GM23338 (cell line): ENCODE measurements at regions not wholly inside any gene's neighbourhood (a gene's known extent, or its start where the extent isn't known, plus 50 kb on each side); places are given as distances from the start of the nearest gene placed in this dataset.

Experiments used
- ATAC-seq: fragments of 200-7000 bp; cut with Tn5 transposase; 3 replicates; pipeline ENCODE4 v1.9.1; 2020
- DNase-seq: peaks from one replicate; pipeline ENCODE4 v3.0.0-alpha.2; 2015; ENCODE audit warnings: low spot score
- H2AFZ ChIP-seq: fragments of 200-600 bp; sonication (generic); 2 replicates; pipeline ENCODE4 v1.8.0; 2016; ENCODE audit warnings: antibody characterized with exemption, mild to moderate bottlenecking, moderate library complexity
- H3F3A ChIP-seq: fragments of 200-600 bp; sonication (generic); replicated peaks from 2 replicates; pipeline ENCODE4 v1.8.0; 2017; ENCODE audit warnings: antibody characterized with exemption, mixed run types, low read depth
- H3K27ac ChIP-seq: fragments of 200-600 bp; sonication (generic); 2 replicates; pipeline ENCODE4 v1.6.1; 2016; ENCODE audit warnings: low read depth
- H3K27me3 ChIP-seq: fragments of 200-600 bp; sonication (generic); 2 replicates; pipeline ENCODE4 v1.8.0; 2016; ENCODE audit warnings: mild to moderate bottlenecking, mixed run types, moderate library complexity; ENCODE audit not compliant: insufficient read depth
- H3K36me3 ChIP-seq: fragments of 200-600 bp; sonication (generic); 2 replicates; pipeline ENCODE4 v1.8.0; 2016; ENCODE audit warnings: mild to moderate bottlenecking; ENCODE audit not compliant: insufficient read depth
- H3K4me1 ChIP-seq: fragments of 200-600 bp; sonication (generic); 2 replicates; pipeline ENCODE4 v1.8.0; 2016; ENCODE audit warnings: mild to moderate bottlenecking, moderate library complexity; ENCODE audit not compliant: insufficient read depth
- H3K4me2 ChIP-seq: fragments of 200-600 bp; sonication (generic); 2 replicates; pipeline ENCODE4 v1.7.1; 2017; ENCODE audit warnings: mixed run types
- H3K4me3 ChIP-seq: fragments of 200-600 bp; sonication (generic); 2 replicates; pipeline ENCODE4 v1.6.1; 2016; ENCODE audit warnings: mixed run types
- H3K79me2 ChIP-seq: fragments of 200-600 bp; sonication (generic); replicated peaks from 2 replicates; pipeline ENCODE4 v1.8.0; 2017; ENCODE audit warnings: mild to moderate bottlenecking; ENCODE audit not compliant: insufficient read depth
- H3K9me2 ChIP-seq: fragments of 200-600 bp; sonication (generic); 2 replicates; pipeline ENCODE4 v1.8.0; 2017; ENCODE audit not compliant: insufficient read depth
- H4K20me1 ChIP-seq: fragments of 200-600 bp; sonication (generic); replicated peaks from 2 replicates; pipeline ENCODE4 v1.8.0; 2017; ENCODE audit warnings: mild to moderate bottlenecking; ENCODE audit not compliant: insufficient read depth
- H3K27ac Mint-ChIP-seq: 2 replicates; pipeline ENCODE4 v1.8.0; 2020; ENCODE audit warnings: inconsistent platforms, mild to moderate bottlenecking, moderate library complexity, mixed read lengths
- H3K27me3 Mint-ChIP-seq: 3 replicates; pipeline ENCODE4 v1.8.0; 2022; ENCODE audit warnings: low read depth, mild to moderate bottlenecking, moderate library complexity, mixed read lengths, inconsistent platforms; ENCODE audit not compliant: insufficient read depth, poor library complexity
- H3K36me3 Mint-ChIP-seq: 3 replicates; pipeline ENCODE4 v1.8.0; 2021; ENCODE audit warnings: low read depth, mild to moderate bottlenecking, inconsistent platforms, moderate library complexity, mixed read lengths
- H3K4me1 Mint-ChIP-seq: 3 replicates; pipeline ENCODE4 v1.8.0; 2020; ENCODE audit warnings: mild to moderate bottlenecking, inconsistent platforms, mixed read lengths
- H3K4me3 Mint-ChIP-seq: 3 replicates; pipeline ENCODE4 v1.8.0; 2021; ENCODE audit warnings: moderate library complexity, mild to moderate bottlenecking, inconsistent platforms, mixed read lengths
- H3K9me3 Mint-ChIP-seq: 3 replicates; pipeline ENCODE4 v1.8.0; 2020; ENCODE audit warnings: moderate library complexity, mild to moderate bottlenecking, inconsistent platforms, mixed read lengths
- CREB1 ChIP-seq: fragments of 250-450 bp; sonication (Bioruptor Pico); IDR thresholded peaks from 2 replicates; pipeline ENCODE4 v1.5.0; 2020; ENCODE audit warnings: low read depth, mild to moderate bottlenecking, moderate library complexity
- CTCF ChIP-seq, 2 experiments: fragments of 200-600 bp in 1 of 2; sonication (generic) in 1 of 2; conservative IDR thresholded peaks; 2 replicates each; pipeline versions ENCODE4 v1.5.1 to v1.6.1; 2016 to 2017; ENCODE audit warnings: antibody characterized with exemption in 2 of 2, low read depth in 2 of 2, mild to moderate bottlenecking in 2 of 2, moderate library complexity in 1 of 2
- EZH2 ChIP-seq: fragments of 200-600 bp; sonication (generic); IDR thresholded peaks from one replicate; pipeline ENCODE4 v1.8.0; 2017; ENCODE audit warnings: antibody characterized with exemption, mild to moderate bottlenecking, low read depth; ENCODE audit not compliant: unreplicated experiment
- EZH2phosphoT487 ChIP-seq: fragments of 200-600 bp; sonication (generic); IDR thresholded peaks from one replicate; pipeline ENCODE4 v1.8.1; 2018; ENCODE audit warnings: antibody characterized with exemption; ENCODE audit not compliant: unreplicated experiment
- JUNB ChIP-seq: IDR thresholded peaks from one replicate; pipeline ENCODE4 v1.6.1; 2016; ENCODE audit warnings: antibody characterized with exemption; ENCODE audit not compliant: unreplicated experiment
- NANOG ChIP-seq: IDR thresholded peaks from 2 replicates; pipeline ENCODE4 v1.6.1; 2016; ENCODE audit warnings: antibody characterized with exemption, borderline replicate concordance
- POLR2AphosphoS5 ChIP-seq: IDR thresholded peaks from 2 replicates; pipeline ENCODE4 v1.6.1; 2016; ENCODE audit warnings: antibody characterized with exemption, low read depth
- REST ChIP-seq: IDR thresholded peaks from one replicate; pipeline ENCODE4 v1.6.1; 2018; ENCODE audit warnings: antibody characterized with exemption; ENCODE audit not compliant: unreplicated experiment
- STAT1 ChIP-seq: IDR thresholded peaks from one replicate; pipeline ENCODE4 v1.6.1; 2016; ENCODE audit warnings: antibody characterized with exemption; ENCODE audit not compliant: unreplicated experiment
- ZNF114 ChIP-seq: fragments of 250-450 bp; sonication (Bioruptor Pico); IDR thresholded peaks from 2 replicates; pipeline ENCODE4 v1.5.0; 2020; ENCODE audit warnings: mild to moderate bottlenecking, moderate library complexity
- ZNF331 ChIP-seq: fragments of 250-450 bp; sonication (Bioruptor Pico); IDR thresholded peaks from 2 replicates; pipeline ENCODE4 v1.5.0; 2020; ENCODE audit warnings: low read depth, mild to moderate bottlenecking, moderate library complexity
- TF ChIP-seq, protein P1 (sequence below): IDR thresholded peaks from 2 replicates; pipeline ENCODE4 v1.6.1; 2016; ENCODE audit warnings: antibody characterized with exemption
- TF ChIP-seq, protein P2 (sequence below): fragments of 250-450 bp; sonication (Bioruptor Pico); IDR thresholded peaks from 2 replicates; pipeline ENCODE4 v1.5.0; 2020; ENCODE audit warnings: mild to moderate bottlenecking, moderate library complexity

DNA sequence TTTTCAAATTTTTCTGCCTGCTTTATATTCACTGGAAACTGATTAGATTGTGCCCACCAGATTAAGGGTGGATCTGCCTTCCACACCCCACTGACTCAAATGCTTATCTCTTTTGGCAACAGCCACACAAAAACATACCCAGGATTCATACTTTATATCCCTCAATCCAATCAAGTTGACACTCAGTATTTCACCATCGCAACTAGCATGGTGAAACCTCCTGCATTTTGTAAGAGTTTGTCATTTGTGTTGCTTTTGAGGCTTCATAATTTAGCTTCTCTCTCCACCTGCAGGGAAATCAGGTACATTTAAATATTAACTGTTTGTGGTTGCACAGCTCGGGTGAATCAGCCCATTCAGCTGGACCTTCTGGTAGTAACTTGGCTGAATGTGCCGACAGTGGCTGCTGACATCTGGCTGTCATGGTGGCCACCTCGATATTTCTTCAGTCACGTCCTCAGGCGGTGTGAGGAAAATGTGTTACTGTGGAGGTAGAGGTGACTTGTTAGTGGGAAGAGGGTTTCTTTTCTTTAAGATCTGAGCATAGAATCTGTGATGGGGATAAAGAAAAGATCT, 224.0 kb downstream of the PTBP2 start:
- Histone ChIP-seq H3F3A (no peaks in the 10 kb centered on the region), H3K36me3 (no peaks in the 10 kb centered on the region), H3K4me2 (no peak overlapping the region), H4K20me1 (no peaks in the 10 kb centered on the region), H3K27me3 (no peaks in the 10 kb centered on the region), H3K4me3 (no peak overlapping the region), H3K4me1 (no peaks in the 10 kb centered on the region), H3K79me2 (no peaks in the 10 kb centered on the region), H3K9me2 (0 out of 2 replicates have a peak, but pooled peaks cover 5% of the 10 kb centered on the region), H2AFZ (no peak overlapping the region), H3K27ac (no peak overlapping the region)
- Mint-ChIP-seq H3K27me3 (peaks cover 2% of the 10 kb centered on the region), H3K27ac (no peak overlapping the region), H3K4me3 (no peak overlapping the region), H3K9me3 (no peaks in the 10 kb centered on the region), H3K36me3 (no peaks in the 10 kb centered on the region), H3K4me1 (no peaks in the 10 kb centered on the region)
- ATAC-seq (no peak), DNase-seq (no peak)
- TF ChIP-seq POLR2AphosphoS5 = no peak
- TF ChIP-seq, protein P1, sequence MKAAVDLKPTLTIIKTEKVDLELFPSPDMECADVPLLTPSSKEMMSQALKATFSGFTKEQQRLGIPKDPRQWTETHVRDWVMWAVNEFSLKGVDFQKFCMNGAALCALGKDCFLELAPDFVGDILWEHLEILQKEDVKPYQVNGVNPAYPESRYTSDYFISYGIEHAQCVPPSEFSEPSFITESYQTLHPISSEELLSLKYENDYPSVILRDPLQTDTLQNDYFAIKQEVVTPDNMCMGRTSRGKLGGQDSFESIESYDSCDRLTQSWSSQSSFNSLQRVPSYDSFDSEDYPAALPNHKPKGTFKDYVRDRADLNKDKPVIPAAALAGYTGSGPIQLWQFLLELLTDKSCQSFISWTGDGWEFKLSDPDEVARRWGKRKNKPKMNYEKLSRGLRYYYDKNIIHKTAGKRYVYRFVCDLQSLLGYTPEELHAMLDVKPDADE = no peak
- TF ChIP-seq CTCF (conservative IDR thresholded peaks at IDR 0.05; ENCODE audit: low read depth in 2 of 2) = no peak
- TF ChIP-seq, protein P2, sequence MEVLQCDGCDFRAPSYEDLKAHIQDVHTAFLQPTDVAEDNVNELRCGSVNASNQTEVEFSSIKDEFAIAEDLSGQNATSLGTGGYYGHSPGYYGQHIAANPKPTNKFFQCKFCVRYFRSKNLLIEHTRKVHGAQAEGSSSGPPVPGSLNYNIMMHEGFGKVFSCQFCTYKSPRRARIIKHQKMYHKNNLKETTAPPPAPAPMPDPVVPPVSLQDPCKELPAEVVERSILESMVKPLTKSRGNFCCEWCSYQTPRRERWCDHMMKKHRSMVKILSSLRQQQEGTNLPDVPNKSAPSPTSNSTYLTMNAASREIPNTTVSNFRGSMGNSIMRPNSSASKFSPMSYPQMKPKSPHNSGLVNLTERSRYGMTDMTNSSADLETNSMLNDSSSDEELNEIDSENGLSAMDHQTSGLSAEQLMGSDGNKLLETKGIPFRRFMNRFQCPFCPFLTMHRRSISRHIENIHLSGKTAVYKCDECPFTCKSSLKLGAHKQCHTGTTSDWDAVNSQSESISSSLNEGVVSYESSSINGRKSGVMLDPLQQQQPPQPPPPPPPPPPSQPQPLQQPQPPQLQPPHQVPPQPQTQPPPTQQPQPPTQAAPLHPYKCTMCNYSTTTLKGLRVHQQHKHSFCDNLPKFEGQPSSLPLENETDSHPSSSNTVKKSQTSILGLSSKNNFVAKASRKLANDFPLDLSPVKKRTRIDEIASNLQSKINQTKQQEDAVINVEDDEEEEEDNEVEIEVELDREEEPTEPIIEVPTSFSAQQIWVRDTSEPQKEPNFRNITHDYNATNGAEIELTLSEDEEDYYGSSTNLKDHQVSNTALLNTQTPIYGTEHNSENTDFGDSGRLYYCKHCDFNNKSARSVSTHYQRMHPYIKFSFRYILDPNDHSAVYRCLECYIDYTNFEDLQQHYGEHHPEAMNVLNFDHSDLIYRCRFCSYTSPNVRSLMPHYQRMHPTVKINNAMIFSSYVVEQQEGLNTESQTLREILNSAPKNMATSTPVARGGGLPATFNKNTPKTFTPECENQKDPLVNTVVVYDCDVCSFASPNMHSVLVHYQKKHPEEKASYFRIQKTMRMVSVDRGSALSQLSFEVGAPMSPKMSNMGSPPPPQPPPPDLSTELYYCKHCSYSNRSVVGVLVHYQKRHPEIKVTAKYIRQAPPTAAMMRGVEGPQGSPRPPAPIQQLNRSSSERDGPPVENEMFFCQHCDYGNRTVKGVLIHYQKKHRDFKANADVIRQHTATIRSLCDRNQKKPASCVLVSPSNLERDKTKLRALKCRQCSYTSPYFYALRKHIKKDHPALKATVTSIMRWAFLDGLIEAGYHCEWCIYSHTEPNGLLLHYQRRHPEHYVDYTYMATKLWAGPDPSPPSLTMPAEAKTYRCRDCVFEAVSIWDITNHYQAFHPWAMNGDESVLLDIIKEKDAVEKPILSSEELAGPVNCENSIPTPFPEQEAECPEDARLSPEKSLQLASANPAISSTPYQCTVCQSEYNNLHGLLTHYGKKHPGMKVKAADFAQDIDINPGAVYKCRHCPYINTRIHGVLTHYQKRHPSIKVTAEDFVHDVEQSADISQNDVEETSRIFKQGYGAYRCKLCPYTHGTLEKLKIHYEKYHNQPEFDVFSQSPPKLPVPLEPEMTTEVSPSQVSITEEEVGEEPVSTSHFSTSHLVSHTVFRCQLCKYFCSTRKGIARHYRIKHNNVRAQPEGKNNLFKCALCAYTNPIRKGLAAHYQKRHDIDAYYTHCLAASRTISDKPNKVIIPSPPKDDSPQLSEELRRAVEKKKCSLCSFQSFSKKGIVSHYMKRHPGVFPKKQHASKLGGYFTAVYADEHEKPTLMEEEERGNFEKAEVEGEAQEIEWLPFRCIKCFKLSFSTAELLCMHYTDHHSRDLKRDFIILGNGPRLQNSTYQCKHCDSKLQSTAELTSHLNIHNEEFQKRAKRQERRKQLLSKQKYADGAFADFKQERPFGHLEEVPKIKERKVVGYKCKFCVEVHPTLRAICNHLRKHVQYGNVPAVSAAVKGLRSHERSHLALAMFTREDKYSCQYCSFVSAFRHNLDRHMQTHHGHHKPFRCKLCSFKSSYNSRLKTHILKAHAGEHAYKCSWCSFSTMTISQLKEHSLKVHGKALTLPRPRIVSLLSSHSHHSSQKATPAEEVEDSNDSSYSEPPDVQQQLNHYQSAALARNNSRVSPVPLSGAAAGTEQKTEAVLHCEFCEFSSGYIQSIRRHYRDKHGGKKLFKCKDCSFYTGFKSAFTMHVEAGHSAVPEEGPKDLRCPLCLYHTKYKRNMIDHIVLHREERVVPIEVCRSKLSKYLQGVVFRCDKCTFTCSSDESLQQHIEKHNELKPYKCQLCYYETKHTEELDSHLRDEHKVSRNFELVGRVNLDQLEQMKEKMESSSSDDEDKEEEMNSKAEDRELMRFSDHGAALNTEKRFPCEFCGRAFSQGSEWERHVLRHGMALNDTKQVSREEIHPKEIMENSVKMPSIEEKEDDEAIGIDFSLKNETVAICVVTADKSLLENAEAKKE (CRISPR knock-in tag) = no peak
- TF ChIP-seq EZH2 = no peak
- no peak for TF ChIP-seq ZNF114 (CRISPR knock-in tag)
- TF ChIP-seq ZNF331 (CRISPR knock-in tag) = no peak
- TF ChIP-seq NANOG = no peak
- no peak for TF ChIP-seq EZH2phosphoT487
- TF ChIP-seq STAT1 = no peak
- no peak for TF ChIP-seq CREB1 (CRISPR knock-in tag)
- TF ChIP-seq JUNB = no peak
- TF ChIP-seq REST = no peak
